ENCODE measurements at regions not wholly inside any gene's neighbourhood (a gene's known extent, or its start where the extent isn't known, plus 50 kb on each side); places are given as distances from the start of the nearest gene placed in this dataset.

- no peak for TF ChIP-seq CTCF (IDR thresholded peaks at IDR 0.05)
- no peak for TF ChIP-seq POLR2A (IDR thresholded peaks at IDR 0.05)
- TF ChIP-seq POLR2AphosphoS5 (IDR thresholded peaks at IDR 0.05): no peak
- TF ChIP-seq EP300 (IDR thresholded peaks at IDR 0.05): no peak
Measured at GRCh38 chr2:57891086-57891712, 155.4 kb upstream of the VRK2 start.
